Stimulated activated effector memory CD8-positive, alpha-beta T cell treated with anti-CD3 and anti-CD28 coated beads, Interleukin-12 subunit alpha, Interleukin-12 subunit beta, amount 100 ng/mL, for 72 hours (primary cell): ENCODE measurements at regions not wholly inside any gene's neighbourhood (a gene's known extent, or its start where the extent isn't known, plus 50 kb on each side); places are given as distances from the start of the nearest gene placed in this dataset.

Experiments
- ATAC-seq: fragments of 150-1000 bp; cut with Tn5 transposase; 2 replicates; pipeline ENCODE4 v1.10.0; 2021
- DNase-seq, 2 donors: peaks; one replicate each; pipeline ENCODE4 v3.0.0; 2021 to 2022; ENCODE audit warnings: low spot score in 2 of 2
- H3K27ac Mint-ChIP-seq: one replicate; pipeline ENCODE4 v1.8.0; 2022; ENCODE audit warnings: mild to moderate bottlenecking, mixed read lengths
- H3K36me3 Mint-ChIP-seq: one replicate; pipeline ENCODE4 v1.8.0; 2022; ENCODE audit warnings: mild to moderate bottlenecking, mixed read lengths
- H3K4me1 Mint-ChIP-seq: one replicate; pipeline ENCODE4 v1.8.0; 2022; ENCODE audit warnings: mixed read lengths
- H3K4me3 Mint-ChIP-seq: one replicate; pipeline ENCODE4 v1.8.0; 2022; ENCODE audit warnings: mild to moderate bottlenecking, mixed read lengths
- H3K9me3 Mint-ChIP-seq: one replicate; pipeline ENCODE4 v1.8.0; 2022; ENCODE audit warnings: mixed read lengths

GRCh38 chr15:67980171-67980570 is 73.9 kb upstream of the PIAS1 start:
- no peaks in the 10 kb centered on the region for H3K4me1 Mint-ChIP-seq
- no peaks in the 10 kb centered on the region for H3K36me3 Mint-ChIP-seq
- no peak overlapping the region for H3K27ac Mint-ChIP-seq
- DNase-seq (no peak), ATAC-seq (no peak)
- H3K9me3 Mint-ChIP-seq: peaks cover 3% of the 10 kb centered on the region
- no peak overlapping the region for H3K4me3 Mint-ChIP-seq

GRCh38 chr15:67980773-67981685 is 73.1 kb upstream of the PIAS1 start:
- Mint-ChIP-seq H3K27ac (no peak overlapping the region), H3K4me1 (no peaks in the 10 kb centered on the region), H3K9me3 (peaks cover 3% of the 10 kb centered on the region), H3K36me3 (no peaks in the 10 kb centered on the region), H3K4me3 (no peak overlapping the region)
- no peak for ATAC-seq
- DNase-seq: no peak

GRCh38 chr15:67981848-67982247 is 72.3 kb upstream of the PIAS1 start:
- Mint-ChIP-seq H3K4me3 (no peak overlapping the region), H3K36me3 (no peaks in the 10 kb centered on the region), H3K9me3 (peaks cover 3% of the 10 kb centered on the region), H3K4me1 (no peaks in the 10 kb centered on the region), H3K27ac (no peak overlapping the region)
- DNase-seq: no peak
- no peak for ATAC-seq

GRCh38 chr15:67991706-67992105 is 62.4 kb upstream of the PIAS1 start:
- Mint-ChIP-seq H3K4me3 (no peak overlapping the region), H3K4me1 (no peaks in the 10 kb centered on the region), H3K9me3 (no peaks in the 10 kb centered on the region), H3K27ac (no peak overlapping the region), H3K36me3 (no peaks in the 10 kb centered on the region)
- DNase-seq: no peak
- ATAC-seq: no peak

- Mint-ChIP-seq H3K36me3 (no peaks in the 10 kb centered on the region), H3K4me1 (no peaks in the 10 kb centered on the region), H3K4me3 (no peak overlapping the region), H3K9me3 (no peaks in the 10 kb centered on the region), H3K27ac (no peak overlapping the region)
- DNase-seq: no peak
- no peak for ATAC-seq
Observed at GRCh38 chr15:67992411-67992810, 61.7 kb upstream of the PIAS1 start.

- Mint-ChIP-seq H3K27ac (no peak overlapping the region), H3K9me3 (no peaks in the 10 kb centered on the region), H3K36me3 (no peaks in the 10 kb centered on the region), H3K4me3 (no peak overlapping the region), H3K4me1 (no peaks in the 10 kb centered on the region)
- no peak for DNase-seq
- no peak for ATAC-seq
Observed at GRCh38 chr15:67992834-67993233, 61.3 kb upstream of the PIAS1 start.

- DNase-seq (no peak), ATAC-seq (no peak)
- Mint-ChIP-seq H3K9me3 (no peaks in the 10 kb centered on the region), H3K4me3 (no peak overlapping the region), H3K4me1 (no peaks in the 10 kb centered on the region), H3K36me3 (no peaks in the 10 kb centered on the region), H3K27ac (no peak overlapping the region)
Observed at GRCh38 chr15:67997996-67998395, 56.1 kb upstream of the PIAS1 start.

- no peak overlapping the region for H3K4me3 Mint-ChIP-seq
- H3K36me3 Mint-ChIP-seq: no peaks in the 10 kb centered on the region
- H3K9me3 Mint-ChIP-seq: no peaks in the 10 kb centered on the region
- no peak for DNase-seq
- no peaks in the 10 kb centered on the region for H3K4me1 Mint-ChIP-seq
- no peak overlapping the region for H3K27ac Mint-ChIP-seq
- no peak for ATAC-seq
Observed at GRCh38 chr15:67998599-67999133, 55.4 kb upstream of the PIAS1 start.

- DNase-seq: no peak
- ATAC-seq: no peak
- no peak overlapping the region for H3K4me3 Mint-ChIP-seq
- H3K36me3 Mint-ChIP-seq: no peaks in the 10 kb centered on the region
- H3K4me1 Mint-ChIP-seq: no peaks in the 10 kb centered on the region
- no peaks in the 10 kb centered on the region for H3K9me3 Mint-ChIP-seq
- H3K27ac Mint-ChIP-seq: no peak overlapping the region
Observed at GRCh38 chr15:67999320-68000100, 54.6 kb upstream of the PIAS1 start.

- no peaks in the 10 kb centered on the region for H3K4me1 Mint-ChIP-seq
- H3K27ac Mint-ChIP-seq: no peak overlapping the region
- no peak for ATAC-seq
- H3K36me3 Mint-ChIP-seq: no peaks in the 10 kb centered on the region
- H3K4me3 Mint-ChIP-seq: no peak overlapping the region
- H3K9me3 Mint-ChIP-seq: no peaks in the 10 kb centered on the region
- DNase-seq: no peak
Observed at GRCh38 chr15:68000754-68001153, 53.4 kb upstream of the PIAS1 start.

- H3K4me1 Mint-ChIP-seq: no peaks in the 10 kb centered on the region
- no peaks in the 10 kb centered on the region for H3K36me3 Mint-ChIP-seq
- no peak for ATAC-seq
- DNase-seq: no peak
- no peak overlapping the region for H3K27ac Mint-ChIP-seq
- no peaks in the 10 kb centered on the region for H3K9me3 Mint-ChIP-seq
- H3K4me3 Mint-ChIP-seq: no peak overlapping the region
Observed at GRCh38 chr15:68001811-68002210, 52.3 kb upstream of the PIAS1 start.

- H3K36me3 Mint-ChIP-seq: no peaks in the 10 kb centered on the region
- no peaks in the 10 kb centered on the region for H3K4me1 Mint-ChIP-seq
- DNase-seq (no peak), ATAC-seq (no peak)
- peaks cover 7% of the 10 kb centered on the region for H3K9me3 Mint-ChIP-seq
- no peak overlapping the region for H3K27ac Mint-ChIP-seq
- H3K4me3 Mint-ChIP-seq: no peak overlapping the region
Observed at GRCh38 chr15:68003297-68003696, 50.8 kb upstream of the PIAS1 start.
